Putamen (tissue), 1 donor: ENCODE measurements at regions not wholly inside any gene's neighbourhood (a gene's known extent, or its start where the extent isn't known, plus 50 kb on each side); places are given as distances from the start of the nearest gene placed in this dataset.

Experiments used
- DNase-seq: peaks from one replicate; pipeline ENCODE4 v3.0.0-alpha.2; 2016; ENCODE audit warnings: low spot score

- DNase-seq = no peak
Measured at GRCh38 chr2:200216310-200216709, 90.2 kb upstream of the SPATS2L start.

GRCh38 chr2:200217320-200217719 is 89.2 kb upstream of the SPATS2L start:
- DNase-seq = no peak

- DNase-seq = no peak
Measured at GRCh38 chr2:200218645-200219044, 87.8 kb upstream of the SPATS2L start.

GRCh38 chr2:200219309-200220113 is 87.0 kb upstream of the SPATS2L start:
- DNase-seq = no peak

- no peak for DNase-seq
Measured at GRCh38 chr2:200220251-200220650, 86.2 kb upstream of the SPATS2L start.

GRCh38 chr2:200221055-200221955 is 85.2 kb upstream of the SPATS2L start:
- no peak for DNase-seq

- no peak for DNase-seq
Measured at GRCh38 chr2:200222791-200223190, 83.7 kb upstream of the SPATS2L start.

GRCh38 chr2:200223205-200223784 is 83.2 kb upstream of the SPATS2L start:
- DNase-seq = no peak

- peak; percentile 12 for DNase-seq
Measured at GRCh38 chr2:200225951-200226350, 80.5 kb upstream of the SPATS2L start.

GRCh38 chr2:200226451-200227426 is 79.8 kb upstream of the SPATS2L start:
- no peak for DNase-seq

- DNase-seq = no peak
Measured at GRCh38 chr2:200230716-200231115, 75.8 kb upstream of the SPATS2L start.

GRCh38 chr2:200235533-200235932 is 71.0 kb upstream of the SPATS2L start:
- no peak for DNase-seq

- no peak for DNase-seq
Measured at GRCh38 chr2:200239216-200239615, 67.3 kb upstream of the SPATS2L start.

- DNase-seq = no peak
Measured at GRCh38 chr2:200242570-200242969, 63.9 kb upstream of the SPATS2L start.

- DNase-seq = no peak
Measured at GRCh38 chr2:200243441-200243840, 63.1 kb upstream of the SPATS2L start.

- DNase-seq = no peak
Measured at GRCh38 chr2:200244111-200244510, 62.4 kb upstream of the SPATS2L start.

GRCh38 chr2:200247494-200247893 is 59.0 kb upstream of the SPATS2L start:
- DNase-seq = no peak

- peak; percentile 6 for DNase-seq
Measured at GRCh38 chr2:200252265-200253067, 54.0 kb upstream of the SPATS2L start.

GRCh38 chr2:200253639-200254038 is 52.9 kb upstream of the SPATS2L start:
- DNase-seq = no peak

GRCh38 chr2:200254773-200255172 is 51.7 kb upstream of the SPATS2L start:
- DNase-seq = no peak

GRCh38 chr2:200255549-200255948 is 50.9 kb upstream of the SPATS2L start:
- DNase-seq = no peak
